ENCODE measurements at regions not wholly inside any gene's neighbourhood (a gene's known extent, or its start where the extent isn't known, plus 50 kb on each side); places are given as distances from the start of the nearest gene placed in this dataset.

- H3K9ac ChIP-seq (ENCODE audit: low read depth, low read length) = no peak overlapping the region
- H3K9me3 ChIP-seq (ENCODE audit: control insufficient read depth, insufficient read depth, low read length) = no peaks in the 10 kb centered on the region
- no peaks in the 10 kb centered on the region for H3K36me3 ChIP-seq (ENCODE audit: insufficient read depth, low read length)
- no peaks in the 10 kb centered on the region for H3K4me1 ChIP-seq (ENCODE audit: insufficient read depth, low read length)
These were observed 265.2 kb downstream of the NSG2 start for GRCh38 chr5:174310706-174311105.

GRCh38 chr5:174311121-174311520, 265.6 kb downstream of the NSG2 start:
- Histone ChIP-seq H3K9me3 (ENCODE audit: control insufficient read depth, insufficient read depth, low read length) (no peaks in the 10 kb centered on the region), H3K4me1 (ENCODE audit: insufficient read depth, low read length) (no peaks in the 10 kb centered on the region), H3K36me3 (ENCODE audit: insufficient read depth, low read length) (no peaks in the 10 kb centered on the region), H3K9ac (ENCODE audit: low read depth, low read length) (no peak overlapping the region)

GRCh38 chr5:174311531-174312269, 266.2 kb downstream of the NSG2 start:
- Histone ChIP-seq H3K9me3 (ENCODE audit: control insufficient read depth, insufficient read depth, low read length) (no peaks in the 10 kb centered on the region), H3K36me3 (ENCODE audit: insufficient read depth, low read length) (no peaks in the 10 kb centered on the region), H3K9ac (ENCODE audit: low read depth, low read length) (peak overlapping the region; percentile 57), H3K4me1 (ENCODE audit: insufficient read depth, low read length) (no peaks in the 10 kb centered on the region)

GRCh38 chr5:174312270-174312617, 266.7 kb downstream of the NSG2 start:
- H3K9me3 ChIP-seq (ENCODE audit: control insufficient read depth, insufficient read depth, low read length) = no peaks in the 10 kb centered on the region
- peak overlapping the region; percentile 57; the same call in 1 of the 2 replicates for H3K9ac ChIP-seq (ENCODE audit: low read depth, low read length)
- no peaks in the 10 kb centered on the region for H3K36me3 ChIP-seq (ENCODE audit: insufficient read depth, low read length)
- no peaks in the 10 kb centered on the region for H3K4me1 ChIP-seq (ENCODE audit: insufficient read depth, low read length)

GRCh38 chr5:174312641-174313040, 267.1 kb downstream of the NSG2 start:
- Histone ChIP-seq H3K9ac (ENCODE audit: low read depth, low read length) (no peak overlapping the region), H3K36me3 (ENCODE audit: insufficient read depth, low read length) (no peaks in the 10 kb centered on the region), H3K4me1 (ENCODE audit: insufficient read depth, low read length) (no peaks in the 10 kb centered on the region), H3K9me3 (ENCODE audit: control insufficient read depth, insufficient read depth, low read length) (no peaks in the 10 kb centered on the region)

GRCh38 chr5:174313615-174314014, 268.1 kb downstream of the NSG2 start:
- H3K9ac ChIP-seq (ENCODE audit: low read depth, low read length) = no peak overlapping the region
- H3K9me3 ChIP-seq (ENCODE audit: control insufficient read depth, insufficient read depth, low read length) = no peaks in the 10 kb centered on the region
- H3K4me1 ChIP-seq (ENCODE audit: insufficient read depth, low read length) = no peaks in the 10 kb centered on the region
- H3K36me3 ChIP-seq (ENCODE audit: insufficient read depth, low read length) = no peaks in the 10 kb centered on the region

- Histone ChIP-seq H3K4me1 (ENCODE audit: insufficient read depth, low read length) (no peaks in the 10 kb centered on the region), H3K36me3 (ENCODE audit: insufficient read depth, low read length) (no peaks in the 10 kb centered on the region), H3K9me3 (ENCODE audit: control insufficient read depth, insufficient read depth, low read length) (no peaks in the 10 kb centered on the region), H3K9ac (ENCODE audit: low read depth, low read length) (no peak overlapping the region)
These were observed 268.8 kb downstream of the NSG2 start for GRCh38 chr5:174314261-174314660.

- Histone ChIP-seq H3K4me1 (ENCODE audit: insufficient read depth, low read length) (no peaks in the 10 kb centered on the region), H3K36me3 (ENCODE audit: insufficient read depth, low read length) (no peaks in the 10 kb centered on the region), H3K9me3 (ENCODE audit: control insufficient read depth, insufficient read depth, low read length) (no peaks in the 10 kb centered on the region), H3K9ac (ENCODE audit: low read depth, low read length) (no peak overlapping the region)
These were observed 270.0 kb downstream of the NSG2 start for GRCh38 chr5:174315471-174315870.

- no peaks in the 10 kb centered on the region for H3K9me3 ChIP-seq (ENCODE audit: control insufficient read depth, insufficient read depth, low read length)
- H3K9ac ChIP-seq (ENCODE audit: low read depth, low read length) = no peak overlapping the region
- H3K36me3 ChIP-seq (ENCODE audit: insufficient read depth, low read length) = no peaks in the 10 kb centered on the region
- no peaks in the 10 kb centered on the region for H3K4me1 ChIP-seq (ENCODE audit: insufficient read depth, low read length)
These were observed 270.4 kb downstream of the NSG2 start for GRCh38 chr5:174315871-174316270.

GRCh38 chr5:174316326-174316725, 270.8 kb downstream of the NSG2 start:
- Histone ChIP-seq H3K4me1 (ENCODE audit: insufficient read depth, low read length) (no peaks in the 10 kb centered on the region), H3K9ac (ENCODE audit: low read depth, low read length) (no peak overlapping the region), H3K9me3 (ENCODE audit: control insufficient read depth, insufficient read depth, low read length) (no peaks in the 10 kb centered on the region), H3K36me3 (ENCODE audit: insufficient read depth, low read length) (no peaks in the 10 kb centered on the region)

GRCh38 chr5:174317256-174317894, 271.9 kb downstream of the NSG2 start:
- no peaks in the 10 kb centered on the region for H3K36me3 ChIP-seq (ENCODE audit: insufficient read depth, low read length)
- no peaks in the 10 kb centered on the region for H3K4me1 ChIP-seq (ENCODE audit: insufficient read depth, low read length)
- no peak overlapping the region for H3K9ac ChIP-seq (ENCODE audit: low read depth, low read length)
- H3K9me3 ChIP-seq (ENCODE audit: control insufficient read depth, insufficient read depth, low read length) = no peaks in the 10 kb centered on the region

- H3K9ac ChIP-seq (ENCODE audit: low read depth, low read length) = no peak overlapping the region
- no peaks in the 10 kb centered on the region for H3K36me3 ChIP-seq (ENCODE audit: insufficient read depth, low read length)
- no peaks in the 10 kb centered on the region for H3K9me3 ChIP-seq (ENCODE audit: control insufficient read depth, insufficient read depth, low read length)
- no peaks in the 10 kb centered on the region for H3K4me1 ChIP-seq (ENCODE audit: insufficient read depth, low read length)
These were observed 273.1 kb downstream of the NSG2 start for GRCh38 chr5:174318578-174318977.

- Histone ChIP-seq H3K9me3 (ENCODE audit: control insufficient read depth, insufficient read depth, low read length) (no peaks in the 10 kb centered on the region), H3K36me3 (ENCODE audit: insufficient read depth, low read length) (no peaks in the 10 kb centered on the region), H3K4me1 (ENCODE audit: insufficient read depth, low read length) (no peaks in the 10 kb centered on the region), H3K9ac (ENCODE audit: low read depth, low read length) (no peak overlapping the region)
These were observed 274.0 kb downstream of the NSG2 start for GRCh38 chr5:174319551-174319950.

- no peaks in the 10 kb centered on the region for H3K9me3 ChIP-seq (ENCODE audit: control insufficient read depth, insufficient read depth, low read length)
- no peaks in the 10 kb centered on the region for H3K36me3 ChIP-seq (ENCODE audit: insufficient read depth, low read length)
- H3K4me1 ChIP-seq (ENCODE audit: insufficient read depth, low read length) = no peaks in the 10 kb centered on the region
- H3K9ac ChIP-seq (ENCODE audit: low read depth, low read length) = no peak overlapping the region
These were observed 274.5 kb downstream of the NSG2 start for GRCh38 chr5:174320051-174320450.

GRCh38 chr5:174323878-174324281, 278.4 kb downstream of the NSG2 start:
- no peaks in the 10 kb centered on the region for H3K9me3 ChIP-seq (ENCODE audit: control insufficient read depth, insufficient read depth, low read length)
- peaks cover 17% of the 10 kb centered on the region for H3K4me1 ChIP-seq (ENCODE audit: insufficient read depth, low read length)
- no peaks in the 10 kb centered on the region for H3K36me3 ChIP-seq (ENCODE audit: insufficient read depth, low read length)
- no peak overlapping the region for H3K9ac ChIP-seq (ENCODE audit: low read depth, low read length)

Measured in ES-I3 (cell line).